H1 (cell line): ENCODE measurements at regions not wholly inside any gene's neighbourhood (a gene's known extent, or its start where the extent isn't known, plus 50 kb on each side); places are given as distances from the start of the nearest gene placed in this dataset.

Experiments
- CBX8 ChIP-seq: fragments of 300-800, 300-1000 bp; sonication (generic); IDR thresholded peaks from 2 replicates; pipeline ENCODE4 v1.7.1; 2016; ENCODE audit warnings: low read depth, low read length, borderline replicate concordance
- CHD1 ChIP-seq: IDR thresholded peaks from 2 replicates; pipeline ENCODE4 v1.6.1; 2012; ENCODE audit warnings: low read depth, low read length, improper control_type of control experiment
- CTCF ChIP-seq, 3 experiments: IDR thresholded peaks; 1 replicate in 2 of 3; 2 replicates in 1 of 3; pipeline versions ENCODE4 v1.5.1 to v1.6.1; 2011; ENCODE audit warnings: low read length in 3 of 3, mild to moderate bottlenecking in 3 of 3, inconsistent platforms in 2 of 3, low read depth in 1 of 3, moderate library complexity in 1 of 3; ENCODE audit not compliant: insufficient read depth in 1 of 3; ENCODE audit errors: control extremely low read depth in 1 of 3
- EP300 ChIP-seq, 2 experiments: IDR thresholded peaks; 1 replicate in 1 of 2; 2 replicates in 1 of 2; pipeline ENCODE4 v1.6.1; 2011 to 2012; ENCODE audit warnings: low read depth in 2 of 2, low read length in 2 of 2, mild to moderate bottlenecking in 2 of 2, borderline replicate concordance in 1 of 2, inconsistent platforms in 1 of 2, moderate library complexity in 1 of 2
- EZH2 ChIP-seq: fragments of 200-600 bp; sonication (generic); IDR thresholded peaks from 2 replicates; pipeline ENCODE4 v1.7.1; 2012; ENCODE audit warnings: low read depth, mild to moderate bottlenecking, moderate library complexity, low read length, inconsistent platforms; ENCODE audit not compliant: severe bottlenecking
- GABPA ChIP-seq: IDR thresholded peaks from 2 replicates; pipeline ENCODE4 v1.6.1; 2011; ENCODE audit warnings: mild to moderate bottlenecking, low read length, moderate library complexity, borderline replicate concordance; ENCODE audit not compliant: insufficient read depth
- POLR2A ChIP-seq, 2 experiments: IDR thresholded peaks; 1 replicate in 1 of 2; 2 replicates in 1 of 2; pipeline ENCODE4 v1.6.1; 2011; ENCODE audit warnings: low read depth in 2 of 2, low read length in 2 of 2, mild to moderate bottlenecking in 2 of 2; ENCODE audit errors: control extremely low read depth in 1 of 2
- SP1 ChIP-seq: IDR thresholded peaks from 2 replicates; pipeline ENCODE4 v1.6.1; 2011; ENCODE audit warnings: low read depth, low read length
- USF2 ChIP-seq: IDR thresholded peaks from 2 replicates; pipeline ENCODE4 v1.6.1; 2011; ENCODE audit warnings: low read length, improper control_type of control experiment
- YY1 ChIP-seq: IDR thresholded peaks from 2 replicates; pipeline ENCODE4 v1.6.1; 2011; ENCODE audit warnings: low read depth, mild to moderate bottlenecking, low read length
- ZNF274 ChIP-seq: IDR thresholded peaks from 2 replicates; pipeline ENCODE4 v1.7.0; 2012; ENCODE audit warnings: low read length, borderline replicate concordance; ENCODE audit errors: extremely low read depth

GRCh38 chr10:69696073-69696731, 66.2 kb downstream of the FAM241B start:
- TF ChIP-seq CTCF (IDR thresholded peaks at IDR 0.05; ENCODE audit: control extremely low read depth in 1 of 3, insufficient read depth in 1 of 3, low read depth in 1 of 3, low read length in 3 of 3): peak; percentile 43 to 73 (median 61)
- no peak for TF ChIP-seq EP300 (IDR thresholded peaks at IDR 0.05; ENCODE audit: borderline replicate concordance in 1 of 2, low read depth in 2 of 2, low read length in 2 of 2)
- no peak for TF ChIP-seq SP1
- 0 out of 2 replicates have a peak, but pooled peaks have one; percentile 12 for TF ChIP-seq YY1
- TF ChIP-seq CBX8: no peak
- TF ChIP-seq USF2: no peak
- TF ChIP-seq GABPA: no peak
- TF ChIP-seq CHD1: no peak
- no peak for TF ChIP-seq POLR2A (IDR thresholded peaks at IDR 0.05; ENCODE audit: control extremely low read depth in 1 of 2, low read depth in 2 of 2, low read length in 2 of 2)
- no peak for TF ChIP-seq EZH2
- TF ChIP-seq ZNF274: no peak
